Colonic mucosa (tissue), 4 donors: ENCODE measurements at regions not wholly inside any gene's neighbourhood (a gene's known extent, or its start where the extent isn't known, plus 50 kb on each side); places are given as distances from the start of the nearest gene placed in this dataset.

Experiments
- DNase-seq: peaks from one replicate; pipeline ENCODE4 v3.0.0-alpha.2; 2020
- H3K27ac ChIP-seq: fragments of 200-600 bp; one replicate; pipeline ENCODE4 v1.8.0; 2021
- H3K27me3 ChIP-seq: fragments of 200-600 bp; one replicate; pipeline ENCODE4 v1.8.0; 2021
- H3K36me3 ChIP-seq: fragments of 200-600 bp; one replicate; pipeline ENCODE4 v1.8.0; 2021
- H3K4me1 ChIP-seq: fragments of 200-600 bp; one replicate; pipeline ENCODE4 v1.8.0; 2021; ENCODE audit warnings: mild to moderate bottlenecking
- H3K4me3 ChIP-seq: fragments of 200-600 bp; one replicate; pipeline ENCODE4 v1.8.0; 2021
- H3K9ac ChIP-seq, 2 donors: one replicate each; pipeline ENCODE4 v1.7.0; 2013; ENCODE audit warnings: control low read depth in 2 of 2, low read depth in 2 of 2, low read length in 2 of 2
- H3K9me3 ChIP-seq: fragments of 200-600 bp; one replicate; pipeline ENCODE4 v1.8.0; 2021
- intact Hi-C: fragments of 100-400 bp; cut with DNase I; formaldehyde crosslinking; loops from one replicate; pipeline ENCODE4 v1.14.1; 2022
- TF ChIP-seq, protein P1 (sequence below): fragments of 200-600 bp; IDR thresholded peaks from one replicate; pipeline ENCODE4 v1.8.0; 2022; ENCODE audit warnings: antibody characterized with exemption, mild to moderate bottlenecking
- donor health status: healthy.
- donor health status: DM: no; HTN: no; CAD: no.
- donor health status: DM: no; HTN: no; CAD: no.

- Histone ChIP-seq H3K4me1 (no peaks in the 10 kb centered on the region), H3K4me3 (no peak overlapping the region), H3K36me3 (no peaks in the 10 kb centered on the region), H3K9ac (no peak overlapping the region), H3K27me3 (no peaks in the 10 kb centered on the region), H3K27ac (no peak overlapping the region), H3K9me3 (no peaks in the 10 kb centered on the region)
- TF ChIP-seq, protein P1, sequence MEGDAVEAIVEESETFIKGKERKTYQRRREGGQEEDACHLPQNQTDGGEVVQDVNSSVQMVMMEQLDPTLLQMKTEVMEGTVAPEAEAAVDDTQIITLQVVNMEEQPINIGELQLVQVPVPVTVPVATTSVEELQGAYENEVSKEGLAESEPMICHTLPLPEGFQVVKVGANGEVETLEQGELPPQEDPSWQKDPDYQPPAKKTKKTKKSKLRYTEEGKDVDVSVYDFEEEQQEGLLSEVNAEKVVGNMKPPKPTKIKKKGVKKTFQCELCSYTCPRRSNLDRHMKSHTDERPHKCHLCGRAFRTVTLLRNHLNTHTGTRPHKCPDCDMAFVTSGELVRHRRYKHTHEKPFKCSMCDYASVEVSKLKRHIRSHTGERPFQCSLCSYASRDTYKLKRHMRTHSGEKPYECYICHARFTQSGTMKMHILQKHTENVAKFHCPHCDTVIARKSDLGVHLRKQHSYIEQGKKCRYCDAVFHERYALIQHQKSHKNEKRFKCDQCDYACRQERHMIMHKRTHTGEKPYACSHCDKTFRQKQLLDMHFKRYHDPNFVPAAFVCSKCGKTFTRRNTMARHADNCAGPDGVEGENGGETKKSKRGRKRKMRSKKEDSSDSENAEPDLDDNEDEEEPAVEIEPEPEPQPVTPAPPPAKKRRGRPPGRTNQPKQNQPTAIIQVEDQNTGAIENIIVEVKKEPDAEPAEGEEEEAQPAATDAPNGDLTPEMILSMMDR: no peak
- intact Hi-C loops: no loop called here
- no peak for DNase-seq
These were observed 548.6 kb upstream of the RAB6C start for GRCh38 chr2:129430911-129431310.

GRCh38 chr2:129431881-129432280, 547.6 kb upstream of the RAB6C start:
- H3K4me1 ChIP-seq: no peaks in the 10 kb centered on the region
- no peaks in the 10 kb centered on the region for H3K27me3 ChIP-seq
- no peaks in the 10 kb centered on the region for H3K36me3 ChIP-seq
- H3K9ac ChIP-seq: no peak overlapping the region
- H3K4me3 ChIP-seq: no peak overlapping the region
- H3K27ac ChIP-seq: no peak overlapping the region
- no peak for DNase-seq
- intact Hi-C loops: no loop called here
- TF ChIP-seq, protein P1: no peak
- no peaks in the 10 kb centered on the region for H3K9me3 ChIP-seq

DNA sequence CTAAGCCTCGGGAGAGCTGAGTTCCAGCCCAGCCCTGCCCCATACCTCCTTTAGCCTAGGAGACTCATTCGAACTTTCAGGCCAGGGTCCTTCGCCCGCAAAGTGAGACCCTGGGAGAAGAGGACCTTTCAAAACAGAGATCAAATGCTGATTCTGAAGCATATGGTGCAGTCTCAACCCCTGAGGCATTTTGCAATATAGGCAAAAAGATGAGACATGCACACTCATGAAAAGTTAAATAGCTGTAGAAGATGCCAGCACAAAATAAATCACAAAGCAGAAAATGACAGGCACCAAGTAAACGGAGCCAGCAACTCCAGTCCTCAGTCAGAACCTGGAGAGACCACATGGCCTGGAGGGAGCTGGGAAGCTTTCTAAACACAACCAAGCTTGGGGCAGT, 542.7 kb upstream of the RAB6C start:
- H3K27ac ChIP-seq: no peak overlapping the region
- H3K9me3 ChIP-seq: no peaks in the 10 kb centered on the region
- intact Hi-C loops: no loop called here
- H3K27me3 ChIP-seq: no peaks in the 10 kb centered on the region
- no peaks in the 10 kb centered on the region for H3K4me1 ChIP-seq
- TF ChIP-seq, protein P1: no peak
- H3K4me3 ChIP-seq: no peak overlapping the region
- no peak overlapping the region for H3K9ac ChIP-seq
- DNase-seq: no peak
- no peaks in the 10 kb centered on the region for H3K36me3 ChIP-seq

GRCh38 chr2:129437725-129438124, 541.7 kb upstream of the RAB6C start:
- H3K4me1 ChIP-seq: no peaks in the 10 kb centered on the region
- no peaks in the 10 kb centered on the region for H3K9me3 ChIP-seq
- DNase-seq: no peak
- no peaks in the 10 kb centered on the region for H3K36me3 ChIP-seq
- no peaks in the 10 kb centered on the region for H3K27me3 ChIP-seq
- TF ChIP-seq, protein P1: no peak
- intact Hi-C loops: no loop called here
- no peak overlapping the region for H3K27ac ChIP-seq
- no peak overlapping the region for H3K4me3 ChIP-seq
- H3K9ac ChIP-seq: no peak overlapping the region

DNA sequence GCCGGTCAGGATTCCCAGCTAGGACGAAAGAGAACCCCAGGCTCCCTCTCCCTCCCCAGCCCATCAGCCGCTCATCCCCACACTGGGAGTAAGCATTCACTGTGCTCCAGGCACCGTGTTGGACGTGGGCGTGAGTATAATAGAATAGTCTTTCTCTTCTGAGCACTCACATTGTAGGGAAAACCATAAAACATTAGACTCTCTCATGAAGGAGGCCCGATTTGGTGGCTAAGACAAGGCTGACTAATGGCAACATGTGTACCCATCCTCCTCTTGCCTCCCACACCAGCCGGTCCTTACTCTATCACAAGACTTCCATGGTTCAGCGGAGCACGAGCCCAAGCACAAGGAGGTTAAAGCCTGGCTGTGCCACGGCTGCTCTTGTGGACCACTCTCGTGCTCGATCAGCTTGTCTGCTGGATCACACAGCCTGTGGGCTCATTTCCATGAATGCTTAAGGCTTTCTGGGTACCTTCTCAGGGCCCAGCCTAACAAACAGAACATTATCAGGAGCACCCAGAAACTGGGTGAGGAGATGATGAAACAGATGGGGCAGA, 540.9 kb upstream of the RAB6C start:
- H3K9me3 ChIP-seq: no peaks in the 10 kb centered on the region
- intact Hi-C loops: no loop called here
- TF ChIP-seq, protein P1: no peak
- H3K9ac ChIP-seq: no peak overlapping the region
- no peaks in the 10 kb centered on the region for H3K27me3 ChIP-seq
- no peaks in the 10 kb centered on the region for H3K36me3 ChIP-seq
- H3K4me1 ChIP-seq: no peaks in the 10 kb centered on the region
- no peak overlapping the region for H3K4me3 ChIP-seq
- DNase-seq: no peak
- no peak overlapping the region for H3K27ac ChIP-seq
